OCI-LY3 (cell line): ENCODE measurements at regions not wholly inside any gene's neighbourhood (a gene's known extent, or its start where the extent isn't known, plus 50 kb on each side); places are given as distances from the start of the nearest gene placed in this dataset.

Experiments
- CTCF ChIP-seq: fragments of 200-600, 300-600 bp; sonication (generic); IDR thresholded peaks from 2 replicates; pipeline ENCODE4 v1.5.1; 2014; ENCODE audit warnings: antibody characterized with exemption, low read length, low read depth
- EZH2phosphoT487 ChIP-seq: fragments of 200-600 bp; shearing (Covaris generic); IDR thresholded peaks from 2 replicates; pipeline ENCODE4 v1.6.1; 2018; ENCODE audit warnings: antibody characterized with exemption, mixed run types, low read depth

- TF ChIP-seq CTCF (no peak), EZH2phosphoT487 (no peak)
Measured at GRCh38 chr6:87946669-87947068, 101.0 kb upstream of the SPACA1 start.
